ENCODE measurements at regions not wholly inside any gene's neighbourhood (a gene's known extent, or its start where the extent isn't known, plus 50 kb on each side); places are given as distances from the start of the nearest gene placed in this dataset.

GRCh38 chr17:14902297-14902696, 362.8 kb downstream of the PMP22 start:
- H3K4me3 ChIP-seq: no peak overlapping the region
- H3K27ac ChIP-seq: no peak overlapping the region
- TF ChIP-seq, protein P1, sequence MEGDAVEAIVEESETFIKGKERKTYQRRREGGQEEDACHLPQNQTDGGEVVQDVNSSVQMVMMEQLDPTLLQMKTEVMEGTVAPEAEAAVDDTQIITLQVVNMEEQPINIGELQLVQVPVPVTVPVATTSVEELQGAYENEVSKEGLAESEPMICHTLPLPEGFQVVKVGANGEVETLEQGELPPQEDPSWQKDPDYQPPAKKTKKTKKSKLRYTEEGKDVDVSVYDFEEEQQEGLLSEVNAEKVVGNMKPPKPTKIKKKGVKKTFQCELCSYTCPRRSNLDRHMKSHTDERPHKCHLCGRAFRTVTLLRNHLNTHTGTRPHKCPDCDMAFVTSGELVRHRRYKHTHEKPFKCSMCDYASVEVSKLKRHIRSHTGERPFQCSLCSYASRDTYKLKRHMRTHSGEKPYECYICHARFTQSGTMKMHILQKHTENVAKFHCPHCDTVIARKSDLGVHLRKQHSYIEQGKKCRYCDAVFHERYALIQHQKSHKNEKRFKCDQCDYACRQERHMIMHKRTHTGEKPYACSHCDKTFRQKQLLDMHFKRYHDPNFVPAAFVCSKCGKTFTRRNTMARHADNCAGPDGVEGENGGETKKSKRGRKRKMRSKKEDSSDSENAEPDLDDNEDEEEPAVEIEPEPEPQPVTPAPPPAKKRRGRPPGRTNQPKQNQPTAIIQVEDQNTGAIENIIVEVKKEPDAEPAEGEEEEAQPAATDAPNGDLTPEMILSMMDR (IDR thresholded peaks at IDR 0.05): no peak
- DNase-seq (ENCODE audit: low spot score): no peak

- Histone ChIP-seq H3K4me3 (no peak overlapping the region), H3K27ac (no peak overlapping the region)
- TF ChIP-seq, protein P1 (IDR thresholded peaks at IDR 0.05): no peak
- no peak for DNase-seq (ENCODE audit: low spot score)
Observed at GRCh38 chr17:14901376-14901775, 363.8 kb downstream of the PMP22 start.

DNA sequence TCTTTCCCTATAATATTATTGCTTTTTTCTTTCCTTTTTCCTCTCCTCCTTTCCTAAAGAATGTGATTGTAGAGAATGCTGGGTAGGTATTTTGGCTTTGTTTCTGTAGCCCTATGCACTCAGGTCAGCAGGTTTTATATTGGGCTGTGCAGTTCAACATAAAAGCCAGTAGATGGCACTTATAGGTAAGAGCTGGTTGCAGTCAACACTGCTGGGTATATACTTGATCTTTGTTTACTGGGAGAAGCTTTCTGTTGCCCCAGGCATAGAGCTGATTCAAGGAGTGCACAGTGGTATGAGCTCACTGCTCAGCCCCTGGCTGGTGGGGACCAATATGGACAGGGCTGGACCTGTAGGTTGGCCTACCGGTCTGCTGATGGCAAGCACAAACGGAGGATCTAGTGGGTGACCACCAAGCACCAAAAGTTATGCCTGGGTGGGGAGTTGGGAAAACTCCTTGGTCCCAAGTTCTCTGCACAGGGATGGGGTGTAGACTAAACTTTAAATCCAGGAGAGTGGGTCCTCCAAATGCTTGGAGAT, 378.9 kb downstream of the PMP22 start:
- DNase-seq (ENCODE audit: low spot score): no peak
- no peak overlapping the region for H3K4me3 ChIP-seq
- TF ChIP-seq, protein P1 (IDR thresholded peaks at IDR 0.05): no peak
- H3K27ac ChIP-seq: no peak overlapping the region

DNA sequence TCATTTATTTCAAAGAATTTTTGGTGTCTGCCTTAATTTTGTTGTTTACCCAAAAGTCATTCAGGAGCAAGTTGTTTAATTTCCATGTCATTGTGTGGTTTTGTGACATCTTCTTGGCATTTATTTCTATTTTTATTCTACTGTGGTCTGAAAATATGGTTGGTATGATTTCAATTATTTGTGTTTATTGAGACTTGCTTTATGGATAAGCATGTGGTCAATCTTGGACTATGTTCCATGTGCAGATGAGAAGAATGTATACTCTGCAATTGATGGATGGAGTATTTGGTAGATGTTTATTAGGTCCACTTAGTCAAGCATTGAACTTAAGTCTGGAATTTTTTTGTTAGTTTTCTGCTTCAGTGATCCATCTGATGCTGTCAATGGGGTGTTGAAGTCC, 383.0 kb downstream of the PMP22 start:
- DNase-seq (ENCODE audit: low spot score): no peak
- TF ChIP-seq, protein P1 (IDR thresholded peaks at IDR 0.05): no peak
- Histone ChIP-seq H3K27ac (no peak overlapping the region), H3K4me3 (no peak overlapping the region)

- Histone ChIP-seq H3K4me3 (no peak overlapping the region), H3K27ac (no peak overlapping the region)
- no peak for DNase-seq (ENCODE audit: low spot score)
- TF ChIP-seq, protein P1 (IDR thresholded peaks at IDR 0.05): no peak
Observed at GRCh38 chr17:14875557-14876412, 389.3 kb downstream of the PMP22 start.

DNA sequence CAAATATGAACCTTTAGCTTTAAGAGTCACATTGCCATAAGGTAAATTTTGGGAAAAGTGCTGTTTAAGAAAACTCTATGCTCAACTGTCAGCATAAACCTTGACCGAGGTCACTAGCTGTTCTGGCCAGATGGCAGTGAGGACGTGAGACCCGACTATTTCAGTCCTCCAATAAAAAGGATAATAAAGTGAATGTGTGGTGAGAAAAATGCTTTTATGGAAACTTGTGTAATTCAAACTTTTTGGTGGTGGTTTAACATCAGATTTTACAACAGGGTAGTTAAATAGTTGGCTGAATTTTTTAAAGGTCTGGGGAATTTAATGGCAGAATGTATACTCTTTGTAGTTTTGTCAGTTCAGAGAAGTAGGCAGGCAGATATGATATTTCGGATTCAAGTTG, 391.1 kb downstream of the PMP22 start:
- no peak overlapping the region for H3K27ac ChIP-seq
- no peak for DNase-seq (ENCODE audit: low spot score)
- TF ChIP-seq, protein P1 (IDR thresholded peaks at IDR 0.05): no peak
- no peak overlapping the region for H3K4me3 ChIP-seq

- Histone ChIP-seq H3K27ac (no peak overlapping the region), H3K4me3 (no peak overlapping the region)
- DNase-seq (ENCODE audit: low spot score): no peak
- TF ChIP-seq, protein P1 (IDR thresholded peaks at IDR 0.05): no peak
Observed at GRCh38 chr17:14873540-14873939, 391.6 kb downstream of the PMP22 start.
